ENCODE measurements at regions not wholly inside any gene's neighbourhood (a gene's known extent, or its start where the extent isn't known, plus 50 kb on each side); places are given as distances from the start of the nearest gene placed in this dataset.

GRCh38 chr3:94512876-94513275, 450.0 kb downstream of the NSUN3 start:
- DNase-seq, result no peak

- DNase-seq, result no peak
These were observed 450.7 kb downstream of the NSUN3 start for GRCh38 chr3:94513600-94513999.

- DNase-seq, result no peak
These were observed 453.1 kb downstream of the NSUN3 start for GRCh38 chr3:94515983-94516382.

- no peak for DNase-seq
These were observed 457.5 kb downstream of the NSUN3 start for GRCh38 chr3:94520364-94520763.

- DNase-seq, result no peak
These were observed 459.6 kb downstream of the NSUN3 start for GRCh38 chr3:94522488-94522887.

- DNase-seq, result peak; percentile 18
These were observed 461.4 kb downstream of the NSUN3 start for GRCh38 chr3:94524102-94524919.

- DNase-seq, result no peak
These were observed 462.2 kb downstream of the NSUN3 start for GRCh38 chr3:94525043-94525442.

GRCh38 chr3:94529816-94530215, 467.0 kb downstream of the NSUN3 start:
- no peak for DNase-seq

- DNase-seq, result no peak
These were observed 470.1 kb downstream of the NSUN3 start for GRCh38 chr3:94532951-94533350.

GRCh38 chr3:94539937-94540336, 477.1 kb downstream of the NSUN3 start:
- DNase-seq, result no peak

GRCh38 chr3:94543161-94543560, 480.3 kb downstream of the NSUN3 start:
- no peak for DNase-seq

- DNase-seq, result no peak
These were observed 481.4 kb downstream of the NSUN3 start for GRCh38 chr3:94544131-94544789.

- no peak for DNase-seq
These were observed 485.9 kb downstream of the NSUN3 start for GRCh38 chr3:94548581-94549316.

GRCh38 chr3:94561094-94561493, 498.2 kb downstream of the NSUN3 start:
- DNase-seq, result no peak

- DNase-seq, result no peak
These were observed 501.4 kb downstream of the NSUN3 start for GRCh38 chr3:94564247-94564646.

- DNase-seq, result no peak
These were observed 505.2 kb downstream of the NSUN3 start for GRCh38 chr3:94568041-94568440.

- no peak for DNase-seq
These were observed 510.5 kb downstream of the NSUN3 start for GRCh38 chr3:94573337-94573736.

- no peak for DNase-seq
These were observed 524.4 kb downstream of the NSUN3 start for GRCh38 chr3:94587291-94587690.

GRCh38 chr3:94593526-94594150, 530.8 kb downstream of the NSUN3 start:
- DNase-seq, result no peak

- no peak for DNase-seq
These were observed 533.3 kb downstream of the NSUN3 start for GRCh38 chr3:94596141-94596540.

- no peak for DNase-seq
These were observed 534.2 kb downstream of the NSUN3 start for GRCh38 chr3:94596887-94597566.

- no peak for DNase-seq
These were observed 544.9 kb downstream of the NSUN3 start for GRCh38 chr3:94607778-94608177.

Measured in right kidney (tissue), 1 donor.